NB4 (cell line): ENCODE measurements at regions not wholly inside any gene's neighbourhood (a gene's known extent, or its start where the extent isn't known, plus 50 kb on each side); places are given as distances from the start of the nearest gene placed in this dataset.
"Not testable (repeated sequence)": the region's sequence is repeated elsewhere in the genome, so short reads cannot be mapped to it uniquely, and the experiment has no call there.

Experiments used
- DNase-seq: peaks from one replicate; pipeline ENCODE4 v3.0.0; 2010; ENCODE audit warnings: low read depth
- H3K4me3 ChIP-seq: one replicate; pipeline ENCODE4 v1.5.1; 2011; ENCODE audit warnings: mild to moderate bottlenecking, low read depth, low read length, moderate library complexity
- MYC ChIP-seq: IDR thresholded peaks from 2 replicates; pipeline ENCODE4 v1.6.1; 2011; ENCODE audit warnings: low read depth, low read length
- POLR2A ChIP-seq: IDR thresholded peaks from 2 replicates; pipeline ENCODE4 v1.6.1; 2011; ENCODE audit warnings: mild to moderate bottlenecking; ENCODE audit not compliant: insufficient read length; ENCODE audit errors: extremely low read depth
- TF ChIP-seq, protein P1 (sequence below): IDR thresholded peaks from 2 replicates; pipeline ENCODE4 v1.6.1; 2011; ENCODE audit warnings: low read depth, low read length
- TF ChIP-seq, protein P2 (sequence below): IDR thresholded peaks from one replicate; pipeline ENCODE4 v1.5.1; 2012; ENCODE audit warnings: low read depth, low read length

DNA sequence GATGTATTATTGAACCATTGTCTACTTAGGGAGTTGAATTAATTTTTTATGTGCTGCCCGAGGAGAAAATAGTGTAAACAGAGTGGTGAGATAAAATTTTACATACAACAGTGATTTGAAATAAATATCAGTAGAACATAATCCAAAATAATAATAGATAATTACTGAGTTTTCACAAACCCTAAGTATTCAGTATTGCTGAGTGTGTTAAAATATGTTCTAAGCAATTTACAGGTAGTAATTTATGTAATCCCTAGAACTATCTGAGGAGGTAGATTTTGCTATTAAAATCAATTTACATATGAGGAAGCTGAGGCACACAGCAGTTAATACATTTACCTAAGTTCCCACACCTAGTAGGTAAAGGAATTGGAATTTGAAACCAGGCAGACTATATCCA, 134.7 kb upstream of the FAT1 start:
- no peak for DNase-seq
- no peak overlapping the region for H3K4me3 ChIP-seq
- TF ChIP-seq, protein P1, sequence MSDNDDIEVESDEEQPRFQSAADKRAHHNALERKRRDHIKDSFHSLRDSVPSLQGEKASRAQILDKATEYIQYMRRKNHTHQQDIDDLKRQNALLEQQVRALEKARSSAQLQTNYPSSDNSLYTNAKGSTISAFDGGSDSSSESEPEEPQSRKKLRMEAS = no peak
- TF ChIP-seq MYC = no peak
- no peak for TF ChIP-seq POLR2A
- TF ChIP-seq, protein P2, sequence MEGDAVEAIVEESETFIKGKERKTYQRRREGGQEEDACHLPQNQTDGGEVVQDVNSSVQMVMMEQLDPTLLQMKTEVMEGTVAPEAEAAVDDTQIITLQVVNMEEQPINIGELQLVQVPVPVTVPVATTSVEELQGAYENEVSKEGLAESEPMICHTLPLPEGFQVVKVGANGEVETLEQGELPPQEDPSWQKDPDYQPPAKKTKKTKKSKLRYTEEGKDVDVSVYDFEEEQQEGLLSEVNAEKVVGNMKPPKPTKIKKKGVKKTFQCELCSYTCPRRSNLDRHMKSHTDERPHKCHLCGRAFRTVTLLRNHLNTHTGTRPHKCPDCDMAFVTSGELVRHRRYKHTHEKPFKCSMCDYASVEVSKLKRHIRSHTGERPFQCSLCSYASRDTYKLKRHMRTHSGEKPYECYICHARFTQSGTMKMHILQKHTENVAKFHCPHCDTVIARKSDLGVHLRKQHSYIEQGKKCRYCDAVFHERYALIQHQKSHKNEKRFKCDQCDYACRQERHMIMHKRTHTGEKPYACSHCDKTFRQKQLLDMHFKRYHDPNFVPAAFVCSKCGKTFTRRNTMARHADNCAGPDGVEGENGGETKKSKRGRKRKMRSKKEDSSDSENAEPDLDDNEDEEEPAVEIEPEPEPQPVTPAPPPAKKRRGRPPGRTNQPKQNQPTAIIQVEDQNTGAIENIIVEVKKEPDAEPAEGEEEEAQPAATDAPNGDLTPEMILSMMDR = no peak

DNA sequence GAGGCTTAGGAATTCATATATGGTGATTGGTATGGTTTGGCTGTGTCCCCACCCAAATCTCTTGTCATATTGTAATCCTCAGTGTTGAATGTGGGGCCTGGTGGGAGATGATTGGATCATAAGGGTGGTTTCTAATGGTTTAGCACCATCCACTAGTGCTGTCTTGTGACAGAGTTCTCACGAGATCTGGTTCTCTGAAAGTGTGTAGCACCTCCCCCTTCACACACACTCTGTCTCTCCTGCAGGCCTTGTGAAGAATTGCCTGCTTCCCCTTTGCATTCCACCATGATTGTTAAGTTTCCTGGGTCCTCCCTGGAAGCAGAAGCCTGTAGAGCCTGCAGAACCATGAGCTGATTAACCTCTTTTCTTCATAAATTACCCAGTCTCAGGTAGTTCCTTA, 135.8 kb upstream of the FAT1 start:
- H3K4me3 ChIP-seq = no peak overlapping the region
- DNase-seq = no peak
- TF ChIP-seq MYC (no peak), POLR2A (no peak)
- TF ChIP-seq, protein P2 = no peak
- TF ChIP-seq, protein P1 = no peak

DNA sequence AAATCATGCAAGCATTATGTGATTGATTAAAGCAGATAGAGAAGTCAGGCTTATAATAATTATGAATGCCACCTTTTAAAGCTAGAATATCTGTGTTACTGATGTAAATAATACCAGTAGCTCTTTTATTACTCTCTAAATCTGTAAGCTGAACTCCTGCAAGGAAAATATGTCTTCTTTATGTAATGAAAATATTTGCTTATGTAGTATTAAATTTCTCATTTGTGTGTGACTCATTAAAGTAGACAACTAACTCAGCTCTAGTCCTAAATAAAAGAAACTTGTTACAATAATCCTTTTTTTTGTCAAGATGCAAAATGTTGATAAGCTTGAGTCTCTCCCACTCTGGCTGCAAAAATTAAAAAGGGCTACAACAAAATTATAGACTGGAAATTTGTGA, 137.7 kb upstream of the FAT1 start:
- H3K4me3 ChIP-seq = no peak overlapping the region
- DNase-seq = no peak
- TF ChIP-seq, protein P1 = no peak
- TF ChIP-seq MYC = no peak
- TF ChIP-seq POLR2A = no peak
- TF ChIP-seq, protein P2 = no peak

DNA sequence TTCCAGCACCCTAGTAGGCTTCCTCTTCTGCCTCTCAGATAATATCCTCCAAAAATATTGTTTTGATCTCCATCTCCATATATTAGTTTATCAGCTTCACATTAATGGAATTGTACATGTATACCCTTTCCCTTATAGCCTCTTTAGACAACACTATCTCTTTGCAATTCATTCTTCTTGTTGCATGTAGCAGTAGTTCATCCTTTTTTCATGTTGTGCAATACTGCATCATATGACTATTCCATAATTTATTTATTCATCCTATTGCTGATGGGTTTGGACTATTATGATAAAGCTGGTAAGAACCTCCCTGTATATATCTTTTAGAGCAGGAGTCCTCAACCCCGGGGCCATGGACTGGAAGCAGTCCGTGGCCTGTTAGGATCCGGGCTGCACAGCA, 148.2 kb upstream of the FAT1 start:
- no peak overlapping the region for H3K4me3 ChIP-seq
- TF ChIP-seq, protein P2 = no peak
- TF ChIP-seq, protein P1 = no peak
- no peak for TF ChIP-seq MYC
- TF ChIP-seq POLR2A = no peak
- no peak for DNase-seq

DNA sequence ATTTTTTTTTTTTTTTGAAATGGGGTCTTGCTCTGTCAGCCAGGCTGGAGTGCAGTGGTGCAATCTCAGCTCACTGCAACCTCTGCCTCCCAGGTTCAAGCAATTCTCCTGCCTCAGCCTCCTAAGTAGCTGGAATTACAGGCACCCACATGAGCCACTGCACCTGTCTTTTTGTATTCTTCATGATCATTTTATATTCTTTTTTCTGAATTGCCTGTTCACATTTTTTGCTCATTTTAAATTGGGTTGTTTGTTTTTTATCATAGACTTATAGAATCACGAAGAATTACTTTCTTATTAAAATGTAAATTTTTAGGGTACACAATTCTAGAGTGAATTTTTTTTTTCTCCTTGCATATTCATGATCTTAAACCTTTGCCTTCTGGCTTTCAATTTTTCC, 149.4 kb upstream of the FAT1 start:
- not testable (repeated sequence) for DNase-seq

DNA sequence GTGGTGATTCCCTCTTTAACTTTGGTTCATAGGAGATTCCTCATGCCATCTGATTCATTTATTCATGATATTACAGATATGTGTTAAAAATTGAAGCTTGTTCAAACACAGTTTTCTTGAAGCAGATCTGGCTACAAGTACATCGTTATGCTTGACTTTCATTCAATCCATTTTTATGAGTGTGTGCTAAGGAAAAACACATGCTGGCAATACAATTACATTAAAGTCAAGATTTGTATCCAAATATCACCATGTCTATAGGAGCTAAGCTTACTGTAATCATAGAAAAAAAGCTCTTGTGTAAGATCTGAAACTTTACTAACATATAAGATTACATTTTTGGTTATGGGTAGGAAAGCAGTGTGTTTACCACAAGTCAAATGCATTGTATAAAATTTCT, 151.8 kb upstream of the FAT1 start:
- DNase-seq = no peak
- TF ChIP-seq, protein P2 = no peak
- TF ChIP-seq, protein P1 = no peak
- TF ChIP-seq MYC (no peak), POLR2A (no peak)
- H3K4me3 ChIP-seq = no peak overlapping the region

More for the DNA sequence above, 149.4 kb upstream of the FAT1 start:
- not testable (repeated sequence) for H3K4me3 ChIP-seq
